PC-9 (cell line): ENCODE measurements at regions not wholly inside any gene's neighbourhood (a gene's known extent, or its start where the extent isn't known, plus 50 kb on each side); places are given as distances from the start of the nearest gene placed in this dataset.

ENCODE experiments used
- EZH2 ChIP-seq: fragments of 200-600 bp; sonication (generic); IDR thresholded peaks from 2 replicates; pipeline ENCODE4 v1.8.0; 2017; ENCODE audit warnings: antibody characterized with exemption, low read depth
- TF ChIP-seq, protein P1 (sequence below): fragments of 200-600 bp; sonication (generic); conservative IDR thresholded peaks from 2 replicates; pipeline ENCODE4 v1.6.1; 2017; ENCODE audit warnings: mixed run types, antibody characterized with exemption, mild to moderate bottlenecking, moderate library complexity

DNA sequence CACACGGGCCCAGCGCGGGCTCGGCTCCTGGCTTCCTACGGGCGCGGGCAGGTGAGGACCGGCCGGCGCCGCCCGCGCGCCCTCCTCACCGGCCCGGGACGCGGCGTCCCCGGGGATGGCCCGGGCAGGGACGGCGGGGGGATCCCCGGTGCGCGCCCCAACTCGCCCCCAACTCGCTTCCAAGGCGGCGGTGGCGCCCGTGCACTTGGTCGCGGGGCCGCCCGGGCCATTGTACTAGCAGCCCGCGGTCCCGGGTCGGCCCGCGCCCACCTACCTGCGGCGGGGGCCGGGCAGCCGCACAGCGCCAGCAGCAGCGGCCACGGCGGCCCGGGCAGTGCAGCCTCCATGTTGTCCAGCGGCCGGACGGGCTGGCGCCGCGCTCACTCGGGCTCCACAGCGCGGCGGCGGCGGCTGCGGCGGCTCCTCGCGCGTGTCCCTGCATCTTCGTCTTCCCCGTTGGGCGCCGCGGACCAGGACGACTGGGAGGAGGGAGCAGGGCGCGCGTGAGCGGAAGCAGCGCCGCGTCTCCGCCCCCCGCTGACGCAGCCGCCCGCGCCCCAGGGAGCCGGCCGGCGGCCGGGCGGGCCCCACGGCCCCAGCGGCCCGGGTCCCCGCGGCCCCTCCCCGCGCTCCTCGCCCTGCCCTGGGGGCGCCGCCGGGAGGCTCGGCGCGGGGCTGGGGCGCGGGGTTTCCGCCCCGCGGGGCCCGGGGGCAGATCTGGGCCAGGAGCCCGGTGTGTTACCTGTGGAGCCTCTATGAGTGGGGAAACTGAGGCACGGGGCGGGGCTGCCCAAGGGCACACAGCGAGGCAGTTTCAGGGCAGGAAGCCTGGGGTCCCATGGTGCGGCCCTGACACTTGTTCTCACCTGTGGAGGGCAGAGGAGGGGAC lies 159.3 kb upstream of the GRK3 start:
- TF ChIP-seq, protein P1, sequence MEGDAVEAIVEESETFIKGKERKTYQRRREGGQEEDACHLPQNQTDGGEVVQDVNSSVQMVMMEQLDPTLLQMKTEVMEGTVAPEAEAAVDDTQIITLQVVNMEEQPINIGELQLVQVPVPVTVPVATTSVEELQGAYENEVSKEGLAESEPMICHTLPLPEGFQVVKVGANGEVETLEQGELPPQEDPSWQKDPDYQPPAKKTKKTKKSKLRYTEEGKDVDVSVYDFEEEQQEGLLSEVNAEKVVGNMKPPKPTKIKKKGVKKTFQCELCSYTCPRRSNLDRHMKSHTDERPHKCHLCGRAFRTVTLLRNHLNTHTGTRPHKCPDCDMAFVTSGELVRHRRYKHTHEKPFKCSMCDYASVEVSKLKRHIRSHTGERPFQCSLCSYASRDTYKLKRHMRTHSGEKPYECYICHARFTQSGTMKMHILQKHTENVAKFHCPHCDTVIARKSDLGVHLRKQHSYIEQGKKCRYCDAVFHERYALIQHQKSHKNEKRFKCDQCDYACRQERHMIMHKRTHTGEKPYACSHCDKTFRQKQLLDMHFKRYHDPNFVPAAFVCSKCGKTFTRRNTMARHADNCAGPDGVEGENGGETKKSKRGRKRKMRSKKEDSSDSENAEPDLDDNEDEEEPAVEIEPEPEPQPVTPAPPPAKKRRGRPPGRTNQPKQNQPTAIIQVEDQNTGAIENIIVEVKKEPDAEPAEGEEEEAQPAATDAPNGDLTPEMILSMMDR: no peak
- TF ChIP-seq EZH2: no peak
